ENCODE measurements at regions not wholly inside any gene's neighbourhood (a gene's known extent, or its start where the extent isn't known, plus 50 kb on each side); places are given as distances from the start of the nearest gene placed in this dataset.

DNA sequence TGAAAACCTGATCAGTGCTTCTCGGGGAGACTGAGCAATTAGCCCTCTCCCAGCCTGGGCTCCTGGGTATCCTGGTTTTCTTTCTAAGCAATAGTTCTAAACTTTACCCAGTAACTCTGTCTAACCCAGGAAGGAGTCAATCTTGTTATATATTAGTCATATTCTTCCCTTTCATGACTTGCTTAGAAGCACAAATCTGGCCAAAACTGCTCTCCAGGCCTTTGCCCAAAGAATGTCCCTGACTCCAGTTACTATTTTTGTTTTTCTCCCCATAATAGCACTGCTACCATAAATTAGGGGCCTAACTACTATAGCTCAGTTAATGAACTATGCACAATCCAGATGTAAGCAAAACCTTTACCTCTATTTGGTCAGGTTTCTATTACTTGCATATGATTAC, 355.8 kb upstream of the HTR2A start:
- no peak for DNase-seq

GRCh38 chr13:47251771-47252170, 354.9 kb upstream of the HTR2A start:
- no peak for DNase-seq

- DNase-seq, result no peak
Measured at GRCh38 chr13:47250146-47250545, 353.3 kb upstream of the HTR2A start.

DNA sequence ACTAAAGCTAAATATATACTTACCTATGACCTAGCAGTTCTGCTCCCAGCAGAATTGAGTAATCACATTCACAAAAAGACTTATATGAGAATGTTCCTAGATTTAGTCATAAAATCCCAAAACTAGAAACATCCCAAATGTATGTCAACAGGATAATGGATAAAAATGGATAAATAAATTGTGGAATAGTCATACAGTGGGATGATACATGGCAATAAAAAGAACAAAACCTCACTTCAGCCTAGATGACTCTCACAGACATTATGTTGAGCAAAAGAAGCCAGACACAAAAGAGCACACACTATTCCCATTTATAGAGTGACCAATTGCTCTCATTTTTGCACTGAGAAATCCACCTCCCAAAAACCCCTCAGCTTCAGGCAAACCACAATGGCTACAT, 352.4 kb upstream of the HTR2A start:
- DNase-seq, result no peak

GRCh38 chr13:47241446-47241845, 344.6 kb upstream of the HTR2A start:
- DNase-seq, result no peak

- no peak for DNase-seq
Measured at GRCh38 chr13:47239025-47239424, 342.2 kb upstream of the HTR2A start.

DNA sequence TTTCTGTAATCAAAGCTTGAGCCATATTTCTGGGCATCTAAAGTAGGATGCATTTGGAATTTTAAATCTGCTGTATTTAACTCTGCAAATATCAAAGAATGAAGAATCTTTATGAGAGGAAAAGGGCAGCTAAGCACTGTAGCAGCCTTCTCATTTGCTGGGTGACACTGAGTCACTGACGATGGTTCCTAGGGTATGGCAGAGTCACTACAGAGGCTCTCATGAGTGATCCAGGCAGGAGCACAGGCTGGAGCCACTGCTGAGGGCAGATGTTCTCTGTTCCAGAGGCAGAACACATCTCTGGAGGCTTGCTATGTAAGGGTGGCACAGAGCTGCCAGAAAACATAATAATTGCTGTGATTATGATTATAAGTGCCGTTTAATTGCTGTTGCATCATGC, 340.7 kb upstream of the HTR2A start:
- DNase-seq, result no peak

DNA sequence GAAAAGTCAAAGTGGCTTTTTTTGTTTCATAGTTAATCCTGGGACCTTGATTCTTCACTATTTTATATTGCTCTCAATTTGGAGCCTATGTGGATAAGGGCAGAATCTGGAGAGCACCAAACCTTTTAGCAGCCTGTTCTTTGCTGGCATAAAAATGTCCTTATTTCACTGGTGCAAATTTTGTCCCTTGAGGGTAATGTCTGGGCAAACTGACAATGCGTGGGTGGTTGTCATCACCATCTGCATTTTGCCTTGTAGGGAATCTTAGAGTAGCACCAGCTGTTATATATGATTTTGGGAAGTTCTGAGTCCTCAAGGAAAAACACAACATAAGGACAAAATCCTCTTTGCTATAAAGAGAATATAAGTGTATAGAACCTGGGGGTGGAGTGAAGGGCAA, 336.9 kb upstream of the HTR2A start:
- no peak for DNase-seq

DNA sequence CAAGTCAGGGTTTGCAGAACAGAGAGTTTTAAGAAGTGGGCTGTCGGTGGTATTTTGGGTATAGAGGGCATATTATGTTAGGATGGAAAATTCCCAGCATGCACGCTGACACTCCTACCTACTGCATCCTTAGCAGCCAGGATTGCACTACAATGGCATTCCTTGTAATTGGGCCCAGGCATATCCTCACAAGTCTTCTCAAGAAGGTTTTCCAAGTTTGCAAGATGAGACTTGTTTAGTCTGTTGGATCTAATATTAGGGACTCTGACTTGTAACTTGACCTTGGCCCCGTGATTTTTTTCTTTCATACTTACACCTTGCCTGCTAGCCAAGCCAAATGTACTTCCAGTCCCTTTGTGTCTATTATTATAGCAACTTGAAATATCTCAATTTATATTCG, 335.7 kb upstream of the HTR2A start:
- DNase-seq, result no peak

- no peak for DNase-seq
Measured at GRCh38 chr13:47230155-47230554, 333.3 kb upstream of the HTR2A start.

DNA sequence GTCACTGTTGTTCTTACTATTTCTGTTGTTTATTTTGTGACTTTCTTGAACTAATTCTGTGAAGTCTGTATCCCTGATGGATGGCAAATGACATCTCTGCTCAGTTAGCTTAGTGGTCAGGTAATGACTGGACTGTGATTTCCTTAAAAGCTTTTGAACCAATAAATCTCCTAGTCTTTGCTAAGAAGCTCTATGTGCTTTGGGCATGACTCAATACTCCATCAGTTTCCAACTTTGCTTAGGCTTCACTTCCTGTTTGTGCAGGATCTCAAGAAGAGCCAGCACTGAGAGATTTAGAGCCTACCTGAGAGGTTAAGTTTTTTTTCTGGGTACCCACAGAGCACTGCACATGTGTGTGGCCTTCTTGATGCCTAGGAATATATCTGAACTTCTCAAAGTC, 329.7 kb upstream of the HTR2A start:
- DNase-seq, result no peak

DNA sequence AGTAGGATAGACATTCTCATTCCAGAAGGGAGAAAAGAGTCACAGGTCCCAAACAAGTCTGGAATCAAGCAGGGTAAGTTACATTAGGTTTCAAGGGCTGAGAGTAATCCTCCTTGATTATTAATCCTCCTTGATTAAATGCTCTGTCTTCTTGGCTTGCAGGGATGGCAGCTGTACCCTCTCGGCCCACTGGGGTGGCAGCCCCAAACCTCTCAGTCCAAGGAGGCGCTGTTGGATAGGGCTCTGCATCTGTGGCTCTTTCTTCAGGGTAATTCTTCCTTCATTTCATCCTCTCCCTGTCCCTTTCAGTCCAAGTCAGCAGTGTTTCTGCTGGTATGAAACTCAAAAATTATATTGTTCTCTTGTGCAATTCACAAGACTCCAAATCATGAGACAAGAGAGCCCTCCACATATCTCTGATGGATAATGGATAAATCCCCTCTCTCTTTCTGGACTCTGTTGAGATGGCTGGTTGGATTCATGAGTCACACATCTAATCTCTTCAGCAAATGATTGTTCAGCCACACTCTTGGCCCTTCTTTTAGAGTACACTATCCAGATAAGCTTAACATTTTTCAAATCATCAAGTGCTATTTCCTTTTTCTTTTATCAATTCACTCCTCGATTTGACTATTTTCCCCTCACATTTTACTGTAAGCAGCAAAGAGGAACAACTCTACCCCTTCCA, 323.7 kb upstream of the HTR2A start:
- no peak for DNase-seq

- no peak for DNase-seq
Measured at GRCh38 chr13:47218611-47219010, 321.8 kb upstream of the HTR2A start.

DNA sequence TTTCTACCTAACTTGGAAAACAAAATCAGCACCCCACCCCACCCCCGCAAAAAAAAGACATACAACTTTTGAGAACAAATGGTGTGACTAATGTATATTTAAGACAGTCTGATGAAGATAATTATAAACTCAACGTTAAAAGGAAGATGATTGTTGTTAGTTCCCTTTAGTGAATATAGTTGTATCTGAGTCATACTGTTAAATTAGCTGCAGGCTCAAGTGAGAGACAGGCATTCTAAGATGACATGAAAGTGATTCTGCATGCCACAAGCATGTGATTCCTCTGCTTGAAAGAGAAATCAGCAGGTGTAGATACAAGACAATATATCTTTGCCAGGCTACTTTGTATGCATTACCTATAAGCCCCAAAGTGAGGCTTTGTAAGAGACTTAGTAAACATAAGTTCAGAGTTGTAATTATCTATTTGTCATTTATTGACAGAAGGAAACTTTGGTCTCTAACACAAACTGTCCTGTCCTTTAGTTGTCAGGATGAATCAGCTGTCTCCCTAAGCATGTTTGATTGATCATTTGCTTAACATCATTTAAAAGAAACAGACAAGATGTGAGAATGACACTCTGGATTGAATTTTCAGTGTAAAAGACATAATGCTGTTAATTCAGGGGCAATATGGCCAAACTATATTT, 319.4 kb upstream of the HTR2A start:
- DNase-seq, result no peak

DNA sequence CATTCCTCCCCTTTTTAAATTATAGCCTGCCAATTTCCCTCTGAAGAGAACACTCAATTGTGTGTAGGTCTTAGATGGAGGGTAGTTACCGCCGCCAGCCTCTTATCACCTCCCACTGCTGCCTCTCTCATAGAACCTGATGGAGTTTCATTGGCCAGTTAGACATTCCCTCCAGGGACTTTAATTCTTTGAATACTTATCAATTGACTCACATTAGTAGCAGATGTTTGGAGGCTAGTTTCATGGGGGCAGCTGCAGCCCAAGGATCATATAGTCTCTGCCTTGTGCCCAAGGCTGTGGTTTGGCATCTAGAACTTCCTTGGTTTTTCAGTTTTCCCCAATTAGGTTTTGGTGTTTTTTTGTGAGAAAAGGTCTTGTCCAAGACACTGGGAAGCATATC, 318.9 kb upstream of the HTR2A start:
- no peak for DNase-seq

GRCh38 chr13:47213047-47213446, 316.2 kb upstream of the HTR2A start:
- no peak for DNase-seq

DNA sequence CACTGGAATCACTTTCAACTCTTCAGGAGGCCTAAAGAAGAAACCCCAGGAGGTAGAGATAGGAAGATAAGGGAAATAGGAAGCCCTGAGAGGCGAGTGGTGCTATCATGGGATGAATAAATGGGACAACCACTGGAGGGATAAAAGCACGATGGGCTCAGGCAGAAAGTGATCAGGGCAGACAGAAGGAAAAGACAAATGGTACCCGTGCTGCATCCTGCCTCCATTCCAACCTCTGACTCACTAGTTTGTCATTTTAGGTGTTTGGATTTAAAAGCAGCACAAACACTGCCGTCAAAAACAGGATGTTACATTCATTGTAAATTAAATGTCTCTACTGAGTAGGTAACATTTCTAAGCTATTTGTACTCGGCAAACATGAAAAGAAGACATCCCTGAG, 314.3 kb upstream of the HTR2A start:
- no peak for DNase-seq

- DNase-seq, result no peak
Measured at GRCh38 chr13:47206111-47206510, 309.3 kb upstream of the HTR2A start.

DNA sequence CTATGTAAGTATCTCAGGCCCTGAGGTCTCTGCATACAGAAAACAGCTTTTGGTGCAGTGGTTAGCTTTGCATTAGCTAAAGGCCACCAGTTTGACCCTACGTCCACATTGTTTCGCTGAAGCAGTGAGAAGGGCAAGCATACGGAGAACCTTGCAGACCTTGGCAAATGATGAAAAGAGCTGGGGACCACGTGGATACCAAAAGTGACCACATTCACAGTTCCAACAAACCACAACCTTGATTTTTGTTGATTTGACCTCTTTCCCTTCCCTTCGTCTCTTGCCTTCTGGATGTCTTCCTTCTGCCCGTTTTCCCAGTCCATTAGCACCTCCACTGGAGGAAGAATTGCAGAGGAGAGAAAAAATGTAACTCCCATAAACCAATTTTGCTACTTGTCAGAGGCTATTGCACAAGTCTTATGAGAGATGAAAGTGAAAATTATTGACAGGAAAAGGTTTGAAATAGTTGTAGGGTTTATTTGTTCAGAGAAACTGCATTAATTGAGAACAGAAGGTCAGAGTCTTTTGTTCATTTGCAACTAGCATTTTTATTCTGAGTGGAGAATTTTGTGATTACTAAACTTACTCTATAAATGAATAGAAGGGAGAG, 293.9 kb upstream of the HTR2A start:
- DNase-seq, result no peak

DNA sequence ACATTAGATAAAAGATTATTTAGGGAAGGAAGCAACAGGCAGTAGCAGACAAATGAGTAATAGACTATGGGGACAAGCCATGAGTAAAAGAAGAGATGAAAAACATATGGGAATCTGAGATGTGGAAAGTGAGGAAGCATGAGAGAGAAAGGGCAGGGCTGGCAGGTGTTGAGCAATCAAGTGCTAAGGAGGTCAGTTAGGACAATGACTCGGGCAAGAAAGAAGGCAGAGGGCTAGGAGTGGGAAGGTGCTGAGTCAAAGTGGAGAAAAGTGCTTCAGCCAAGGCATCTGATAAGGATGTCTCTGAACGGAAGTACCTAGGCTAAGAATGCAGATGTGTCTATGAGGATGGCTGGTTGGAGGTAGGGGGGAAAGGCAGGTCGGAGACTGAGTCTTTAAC, 291.9 kb upstream of the HTR2A start:
- DNase-seq, result no peak

DNA sequence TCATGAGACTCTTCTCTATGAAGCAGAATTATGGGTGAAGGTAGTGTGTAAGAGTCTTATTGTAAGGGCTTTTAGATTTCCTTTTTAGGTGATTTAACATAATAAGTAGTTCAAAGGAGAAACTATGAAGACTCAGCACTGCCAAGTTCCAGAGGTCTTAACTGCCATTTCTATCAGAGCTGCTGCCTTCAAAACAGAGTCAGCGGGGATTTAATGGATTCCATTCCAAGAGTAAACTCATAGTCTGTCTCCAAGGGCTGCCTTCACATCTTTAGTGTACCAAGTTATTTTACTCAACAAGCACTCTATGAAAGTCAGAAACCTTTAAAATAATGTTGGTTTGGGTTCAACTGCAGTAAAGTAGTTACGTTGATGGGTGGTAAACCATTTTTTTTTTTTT, 289.6 kb upstream of the HTR2A start:
- no peak for DNase-seq

DNA sequence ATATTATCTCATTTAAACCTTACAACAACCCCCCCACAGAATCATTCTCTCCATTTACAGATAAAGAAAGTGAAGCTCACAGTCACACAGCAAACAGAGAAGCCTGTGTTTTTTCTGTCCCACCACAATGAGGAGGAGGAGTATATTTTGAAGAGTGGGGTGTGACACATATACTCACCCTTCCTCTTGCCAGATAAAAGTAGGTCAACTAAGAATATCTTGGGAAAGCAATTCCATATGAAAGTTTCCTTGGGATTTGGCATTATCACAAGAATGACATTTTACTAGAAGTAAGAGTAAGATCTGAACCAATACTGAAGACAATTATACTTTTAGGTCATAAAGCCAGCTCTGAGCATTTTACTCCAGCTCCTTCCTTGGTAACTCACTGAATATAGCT, 287.5 kb upstream of the HTR2A start:
- DNase-seq, result no peak

GRCh38 chr13:47179321-47179720, 282.5 kb upstream of the HTR2A start:
- DNase-seq, result no peak

Measured in hypothalamus (tissue), 51 donors.